Spleen (tissue), 7 donors: ENCODE measurements at regions not wholly inside any gene's neighbourhood (a gene's known extent, or its start where the extent isn't known, plus 50 kb on each side); places are given as distances from the start of the nearest gene placed in this dataset.

ENCODE experiments used
- POLR2A ChIP-seq, 3 donors: fragments of 450-650 bp; IDR thresholded peaks; one replicate each; pipeline ENCODE4 v1.5.1; 2017; ENCODE audit warnings: antibody characterized with exemption in 3 of 3, mild to moderate bottlenecking in 1 of 3
- TF ChIP-seq, protein P1 (sequence below), 11 experiments: fragments of 200-600 bp in 7 of 11; fragments of 450-650 bp in 4 of 11; sonication (generic) in 4 of 11; IDR thresholded peaks in 8 of 11; conservative IDR thresholded peaks in 3 of 11; 1 replicate in 7 of 11; 2 replicates in 4 of 11; pipeline versions ENCODE4 v1.4.0 to v1.8.0; 2016 to 2021; ENCODE audit warnings: antibody characterized with exemption in 11 of 11, inconsistent platforms in 4 of 11, mild to moderate bottlenecking in 1 of 11
- donor health status: DM: no; HTN: no; CAD: no; lungs with moderate emphysema.
- donor health status: DM: no; HTN: no; CAD: no.
- donor health status: DM: no; HTN: no; CAD: no.

DNA sequence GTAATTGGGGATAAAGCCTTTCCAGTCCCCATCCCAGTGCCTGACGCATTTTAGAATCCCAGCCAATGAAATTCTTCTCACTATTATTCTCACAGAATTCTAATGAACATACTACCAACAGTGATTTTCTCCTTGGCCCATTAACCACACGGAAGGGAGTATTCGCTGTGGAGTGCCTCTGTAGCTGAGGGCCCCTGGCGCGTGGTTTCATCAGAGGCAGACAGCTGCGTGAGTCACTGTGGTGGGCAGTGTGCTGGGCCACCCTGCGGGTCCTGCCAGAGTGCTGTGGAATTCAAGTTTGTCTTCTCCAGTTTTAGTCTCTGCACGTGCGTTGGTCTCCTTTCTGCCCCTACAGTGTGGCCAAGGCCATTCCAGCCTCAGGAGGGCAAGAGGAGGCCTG, 335.4 kb upstream of the FAT1 start:
- TF ChIP-seq, protein P1, sequence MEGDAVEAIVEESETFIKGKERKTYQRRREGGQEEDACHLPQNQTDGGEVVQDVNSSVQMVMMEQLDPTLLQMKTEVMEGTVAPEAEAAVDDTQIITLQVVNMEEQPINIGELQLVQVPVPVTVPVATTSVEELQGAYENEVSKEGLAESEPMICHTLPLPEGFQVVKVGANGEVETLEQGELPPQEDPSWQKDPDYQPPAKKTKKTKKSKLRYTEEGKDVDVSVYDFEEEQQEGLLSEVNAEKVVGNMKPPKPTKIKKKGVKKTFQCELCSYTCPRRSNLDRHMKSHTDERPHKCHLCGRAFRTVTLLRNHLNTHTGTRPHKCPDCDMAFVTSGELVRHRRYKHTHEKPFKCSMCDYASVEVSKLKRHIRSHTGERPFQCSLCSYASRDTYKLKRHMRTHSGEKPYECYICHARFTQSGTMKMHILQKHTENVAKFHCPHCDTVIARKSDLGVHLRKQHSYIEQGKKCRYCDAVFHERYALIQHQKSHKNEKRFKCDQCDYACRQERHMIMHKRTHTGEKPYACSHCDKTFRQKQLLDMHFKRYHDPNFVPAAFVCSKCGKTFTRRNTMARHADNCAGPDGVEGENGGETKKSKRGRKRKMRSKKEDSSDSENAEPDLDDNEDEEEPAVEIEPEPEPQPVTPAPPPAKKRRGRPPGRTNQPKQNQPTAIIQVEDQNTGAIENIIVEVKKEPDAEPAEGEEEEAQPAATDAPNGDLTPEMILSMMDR (IDR thresholded peaks at IDR 0.05 in 8 of 11, conservative IDR thresholded peaks at IDR 0.05 in 3 of 11): no peak
- TF ChIP-seq POLR2A (IDR thresholded peaks at IDR 0.05): no peak
